NCI-H2171 treated with DMSO at 0.1 percent for 48 hours (cell line): ENCODE measurements at regions not wholly inside any gene's neighbourhood (a gene's known extent, or its start where the extent isn't known, plus 50 kb on each side); places are given as distances from the start of the nearest gene placed in this dataset.

ENCODE experiments used
- DNase-seq: peaks from one replicate; lab custom pipeline; 2025; lab: John Stamatoyannopoulos, UW

GRCh38 chr10:78963074-78964034 is 105.4 kb upstream of the ZMIZ1 start:
- DNase-seq = peak; percentile 17

- no peak for DNase-seq
These were observed 104.4 kb upstream of the ZMIZ1 start for GRCh38 chr10:78964274-78964951.

GRCh38 chr10:78964952-78965633 is 103.7 kb upstream of the ZMIZ1 start:
- DNase-seq = peak; percentile 22

GRCh38 chr10:78966182-78966787 is 102.5 kb upstream of the ZMIZ1 start:
- peak; percentile 44 for DNase-seq

DNA sequence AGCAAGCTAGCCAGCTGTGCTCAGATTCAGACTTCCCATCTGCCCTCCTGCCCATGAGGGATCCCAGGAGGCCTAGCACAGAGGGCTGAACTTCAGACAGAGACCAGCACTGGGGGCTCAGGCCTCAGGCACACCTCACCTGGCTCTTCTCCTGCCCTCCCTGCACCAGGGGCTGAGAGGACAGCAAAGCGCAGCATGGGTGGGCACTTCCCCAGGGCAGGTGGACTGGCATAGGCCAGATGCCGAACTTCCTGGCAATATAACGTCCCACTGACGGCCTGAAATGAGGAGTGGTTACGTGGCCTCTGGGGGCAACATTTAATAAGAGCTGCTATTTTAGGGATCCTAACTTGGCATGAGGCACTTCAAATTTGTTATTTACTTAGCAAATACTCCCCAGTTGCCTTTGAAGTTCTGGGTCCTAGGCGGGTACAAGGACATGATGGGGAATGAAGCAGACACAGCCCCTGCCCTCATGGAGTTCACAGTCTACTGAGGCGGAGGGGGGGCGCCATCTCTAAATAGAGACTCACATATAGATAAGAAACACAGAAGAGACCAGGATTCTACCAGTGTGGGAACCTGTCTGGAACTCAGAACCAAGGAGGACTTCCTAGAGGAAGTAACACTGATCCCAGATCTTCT is 101.8 kb upstream of the ZMIZ1 start:
- no peak for DNase-seq

DNA sequence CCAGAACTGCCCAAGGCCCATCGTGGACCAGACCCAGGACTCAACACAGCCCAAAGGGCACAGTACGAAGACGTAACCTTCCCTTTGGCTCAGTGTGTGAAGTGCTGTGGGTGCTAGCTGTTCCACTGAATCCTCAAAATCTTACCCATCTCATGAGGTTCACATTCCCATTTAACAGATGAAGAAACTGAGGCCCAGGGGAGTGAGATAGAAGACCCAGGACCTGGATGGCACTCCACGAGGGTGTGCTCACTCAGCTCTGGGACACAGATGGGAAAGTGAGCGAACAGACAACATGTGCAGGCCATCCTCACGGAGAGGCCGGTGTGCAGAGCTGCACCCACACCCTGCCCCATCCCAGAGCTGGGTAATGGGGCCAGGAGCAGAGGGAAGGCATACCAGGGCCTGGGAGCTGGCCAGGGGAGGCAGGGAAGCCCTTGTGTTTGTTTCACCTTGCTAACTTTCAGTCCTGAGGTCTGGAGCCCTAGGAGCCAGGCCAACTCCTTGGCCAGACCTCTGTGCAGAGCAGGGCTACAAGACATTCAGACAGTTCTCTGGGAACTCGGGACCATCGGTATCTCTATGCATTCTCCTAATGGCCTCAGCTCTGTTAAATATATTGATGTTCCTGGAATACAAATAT is 100.3 kb upstream of the ZMIZ1 start:
- no peak for DNase-seq

GRCh38 chr10:78968943-78969342 is 99.8 kb upstream of the ZMIZ1 start:
- no peak for DNase-seq

GRCh38 chr10:78969719-78970118 is 99.0 kb upstream of the ZMIZ1 start:
- DNase-seq = no peak

- DNase-seq = no peak
These were observed 98.5 kb upstream of the ZMIZ1 start for GRCh38 chr10:78970261-78970660.

- no peak for DNase-seq
These were observed 97.6 kb upstream of the ZMIZ1 start for GRCh38 chr10:78971094-78971682.

- DNase-seq = no peak
These were observed 96.4 kb upstream of the ZMIZ1 start for GRCh38 chr10:78972160-78972946.

DNA sequence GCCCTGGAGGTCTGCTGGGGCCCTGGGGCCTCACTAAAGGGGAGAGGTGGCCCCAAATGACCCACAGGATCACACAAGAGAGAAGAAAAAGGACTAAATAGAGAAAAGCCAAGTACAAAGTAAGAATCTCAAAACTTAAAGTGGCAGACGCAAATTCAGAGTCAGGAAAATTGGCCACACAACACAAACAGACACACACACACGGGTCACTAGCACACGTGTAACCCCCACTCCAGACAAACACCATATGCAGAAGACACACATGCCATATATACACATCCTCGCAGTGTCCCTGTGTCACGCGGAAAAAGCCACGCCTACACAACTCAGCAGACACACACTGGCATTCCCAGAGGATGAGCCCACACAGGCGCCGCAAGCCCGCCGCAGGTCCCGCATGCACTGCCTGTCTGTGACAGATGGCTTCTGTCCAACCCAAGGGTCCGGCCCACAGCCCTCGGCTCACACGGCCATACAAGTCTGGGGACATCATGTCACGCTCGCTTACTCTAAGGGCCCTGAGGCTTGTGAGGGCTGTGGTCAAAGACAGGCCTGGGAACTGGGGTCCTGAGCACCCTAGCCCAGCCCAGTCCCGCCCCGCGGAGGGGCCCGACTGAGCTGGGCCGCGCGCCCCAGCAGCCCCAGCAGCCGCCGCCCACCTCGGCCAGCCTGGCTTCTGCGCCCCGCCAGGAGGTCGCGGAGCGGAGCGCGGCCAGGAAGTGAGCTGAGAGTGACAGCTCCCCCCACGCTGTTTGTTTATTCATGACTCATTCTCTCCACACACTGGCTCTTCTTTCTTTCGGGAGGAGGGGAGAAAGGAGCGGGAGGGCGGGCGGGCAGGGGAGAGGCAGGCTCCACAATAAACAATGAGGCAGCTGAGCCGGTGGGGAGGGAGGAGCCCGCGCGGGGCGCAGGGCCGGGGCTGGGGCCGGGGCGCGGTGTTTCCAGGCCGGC is 95.5 kb upstream of the ZMIZ1 start:
- DNase-seq = peak; percentile 88

DNA sequence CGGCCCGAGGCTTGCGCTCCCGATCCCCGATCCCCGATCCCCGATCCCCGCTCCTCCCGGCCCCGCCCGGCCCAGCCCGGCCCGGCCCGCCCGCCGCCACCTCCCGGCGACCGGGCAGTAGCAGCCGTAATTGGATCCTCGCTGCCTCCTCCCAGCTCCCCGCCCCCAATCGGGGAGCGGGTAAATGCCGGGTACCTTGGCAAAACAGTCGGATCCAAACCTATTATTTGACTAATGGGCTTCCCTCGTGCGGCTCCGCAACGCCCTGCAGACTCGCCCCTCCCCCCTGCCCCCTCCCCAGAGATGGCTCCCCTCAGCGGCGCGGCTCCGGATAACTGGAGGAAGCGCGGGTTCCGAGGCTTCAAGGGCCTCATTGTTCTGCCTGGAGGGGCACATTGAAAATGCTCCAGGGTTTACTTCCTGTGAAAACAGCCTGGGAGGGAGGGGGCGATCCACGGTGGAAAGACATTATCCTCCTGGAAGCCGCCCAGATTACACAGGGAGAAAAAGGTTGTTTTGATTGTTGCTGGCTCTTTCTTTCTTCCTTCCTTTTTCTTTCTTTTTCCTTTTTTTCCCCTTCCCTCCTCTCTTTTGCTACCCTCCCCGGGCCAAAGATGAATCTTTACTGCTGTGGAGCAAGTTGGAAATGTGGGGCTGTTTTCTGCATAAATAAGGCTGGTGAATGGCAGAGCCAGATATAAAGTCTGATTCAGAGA is 94.7 kb upstream of the ZMIZ1 start:
- peak; percentile 81 for DNase-seq

GRCh38 chr10:78974617-78975317 is 94.0 kb upstream of the ZMIZ1 start:
- peak; percentile 78 for DNase-seq

- DNase-seq = no peak
These were observed 92.8 kb upstream of the ZMIZ1 start for GRCh38 chr10:78975926-78976325.

DNA sequence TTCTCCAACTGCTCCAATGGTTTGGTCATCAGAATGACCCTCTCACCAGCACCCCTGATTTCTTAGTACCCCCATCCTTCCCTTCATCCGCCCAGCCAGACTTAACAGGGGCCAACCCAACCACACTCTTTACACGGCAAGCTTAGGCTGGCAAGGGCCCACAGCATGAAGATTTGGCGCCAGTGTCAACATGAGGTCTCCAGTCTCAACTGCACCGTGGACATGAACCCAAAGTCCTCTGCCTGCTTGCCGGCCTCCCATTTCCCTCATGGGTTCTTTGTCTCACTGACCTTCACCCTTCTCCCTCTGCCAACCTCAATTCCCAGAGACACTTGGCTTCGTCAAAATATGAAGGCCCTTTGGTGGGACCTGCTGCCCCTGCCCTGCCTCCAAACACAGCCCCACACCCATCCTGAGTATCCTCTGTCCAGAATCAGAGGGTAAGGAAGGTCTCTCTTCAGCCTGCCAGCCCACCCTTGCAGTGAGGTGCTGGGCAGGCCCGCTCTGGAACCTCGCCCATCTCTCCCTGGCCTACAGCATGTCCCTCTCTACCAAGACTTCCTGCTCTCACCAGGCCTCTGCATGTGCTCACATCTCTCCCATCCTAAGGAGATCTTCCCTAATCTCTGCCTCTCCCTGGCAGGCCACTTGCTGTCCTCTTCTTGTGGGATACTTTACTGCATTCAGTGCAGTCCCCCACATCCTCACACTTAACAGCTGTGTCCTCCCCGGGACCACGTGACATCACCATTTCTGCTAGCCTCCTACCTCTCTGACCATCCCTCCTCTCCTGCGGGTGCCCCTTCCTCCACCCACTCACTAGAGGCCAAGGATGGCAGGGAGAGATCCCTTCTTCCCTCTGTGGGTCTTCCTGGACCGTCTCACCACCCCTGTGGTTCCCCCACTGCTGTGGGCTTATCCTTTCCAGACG is 91.7 kb upstream of the ZMIZ1 start:
- DNase-seq = no peak
